ENCODE measurements at regions not wholly inside any gene's neighbourhood (a gene's known extent, or its start where the extent isn't known, plus 50 kb on each side); places are given as distances from the start of the nearest gene placed in this dataset.

DNA sequence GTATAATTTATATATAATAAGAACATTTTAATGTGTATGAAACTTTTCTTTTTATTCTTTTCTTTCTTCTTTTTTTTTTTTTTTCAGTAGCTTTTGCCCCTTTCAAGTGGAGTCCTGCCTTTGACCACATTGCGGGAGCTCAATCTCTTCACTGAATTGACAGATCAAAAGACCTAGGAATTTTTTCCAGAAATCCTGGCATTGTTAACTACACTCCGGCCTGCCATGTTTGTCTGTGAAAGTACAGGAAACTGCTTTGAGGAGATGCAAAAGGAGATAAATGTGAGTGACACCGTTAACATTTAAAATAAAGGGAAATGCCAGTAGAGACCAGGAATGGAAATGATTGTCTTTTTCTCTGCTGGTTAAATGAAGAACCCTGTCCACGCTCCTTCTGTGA, 159.3 kb upstream of the VCX3A start:
- Histone ChIP-seq H3K36me3 (ENCODE audit: insufficient read depth, low read length) (no peaks in the 10 kb centered on the region), H3K4me1 (ENCODE audit: insufficient read depth, low read length, severe bottlenecking) (no peaks in the 10 kb centered on the region), H3K4me3 (ENCODE audit: low read depth, low read length, poor library complexity, severe bottlenecking) (no peak overlapping the region), H3K9me2 (ENCODE audit: low read depth, low read length) (no peaks in the 10 kb centered on the region), H3K27ac (ENCODE audit: low read depth, low read length, poor library complexity, severe bottlenecking) (no peak overlapping the region), H4K20me1 (ENCODE audit: insufficient read depth, low read length) (no peaks in the 10 kb centered on the region), H3F3A (ENCODE audit: insufficient read depth, low read length) (no peaks in the 10 kb centered on the region), H3K79me2 (ENCODE audit: insufficient read depth, low read length) (no peaks in the 10 kb centered on the region), H3K4me2 (ENCODE audit: low read length) (no peak overlapping the region), H2AFZ (ENCODE audit: low read length) (no peak overlapping the region), H3K27me3 (ENCODE audit: insufficient read depth, low read length) (no peaks in the 10 kb centered on the region), H3K9ac (ENCODE audit: low read length) (no peak overlapping the region), H3K9me3 (ENCODE audit: low read length) (no peaks in the 10 kb centered on the region)
- TF ChIP-seq CTCF (IDR thresholded peaks at IDR 0.05; ENCODE audit: low read length) (no peak), EZH2 (IDR thresholded peaks at IDR 0.05; ENCODE audit: borderline replicate concordance, low read length) (no peak)

- Histone ChIP-seq H3K79me2 (ENCODE audit: insufficient read depth, low read length) (no peaks in the 10 kb centered on the region), H3K36me3 (ENCODE audit: insufficient read depth, low read length) (no peaks in the 10 kb centered on the region), H3K27ac (ENCODE audit: low read depth, low read length, poor library complexity, severe bottlenecking) (no peak overlapping the region), H3K9me2 (ENCODE audit: low read depth, low read length) (no peaks in the 10 kb centered on the region), H3K4me1 (ENCODE audit: insufficient read depth, low read length, severe bottlenecking) (no peaks in the 10 kb centered on the region), H2AFZ (ENCODE audit: low read length) (no peak overlapping the region), H3F3A (ENCODE audit: insufficient read depth, low read length) (no peaks in the 10 kb centered on the region), H4K20me1 (ENCODE audit: insufficient read depth, low read length) (no peaks in the 10 kb centered on the region), H3K27me3 (ENCODE audit: insufficient read depth, low read length) (no peaks in the 10 kb centered on the region), H3K4me2 (ENCODE audit: low read length) (no peak overlapping the region), H3K9me3 (ENCODE audit: low read length) (no peaks in the 10 kb centered on the region), H3K9ac (ENCODE audit: low read length) (no peak overlapping the region), H3K4me3 (ENCODE audit: low read depth, low read length, poor library complexity, severe bottlenecking) (no peak overlapping the region)
- TF ChIP-seq EZH2 (IDR thresholded peaks at IDR 0.05; ENCODE audit: borderline replicate concordance, low read length): no peak
- no peak for TF ChIP-seq CTCF (IDR thresholded peaks at IDR 0.05; ENCODE audit: low read length)
Observed at GRCh38 chrX:6693051-6693450, 158.1 kb upstream of the VCX3A start.

DNA sequence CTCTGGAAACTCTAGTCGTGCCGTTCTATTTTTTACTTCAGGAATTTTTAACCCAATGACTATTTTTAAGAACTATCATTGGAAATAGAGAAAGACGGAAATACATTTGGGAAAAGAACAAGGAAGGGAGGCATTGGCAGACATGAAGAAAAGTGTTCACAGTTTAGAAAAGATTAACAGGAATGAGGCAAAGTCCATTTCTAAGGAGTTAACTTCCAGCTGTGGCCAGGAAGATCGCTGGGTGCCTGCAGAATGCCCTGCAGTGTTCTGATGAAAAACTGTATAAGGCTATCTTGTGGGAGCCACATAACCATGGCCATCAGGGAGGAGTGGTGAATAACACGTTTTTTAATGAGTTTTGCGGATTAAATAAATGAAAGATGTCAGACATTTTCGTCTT, 150.6 kb upstream of the VCX3A start:
- H3K9ac ChIP-seq (ENCODE audit: low read length): no peak overlapping the region
- no peak for TF ChIP-seq CTCF (IDR thresholded peaks at IDR 0.05; ENCODE audit: low read length)
- no peak for TF ChIP-seq EZH2 (IDR thresholded peaks at IDR 0.05; ENCODE audit: borderline replicate concordance, low read length)
- no peaks in the 10 kb centered on the region for H3K4me1 ChIP-seq (ENCODE audit: insufficient read depth, low read length, severe bottlenecking)
- H3K9me3 ChIP-seq (ENCODE audit: low read length): no peaks in the 10 kb centered on the region
- no peaks in the 10 kb centered on the region for H3K79me2 ChIP-seq (ENCODE audit: insufficient read depth, low read length)
- no peaks in the 10 kb centered on the region for H3K27me3 ChIP-seq (ENCODE audit: insufficient read depth, low read length)
- H2AFZ ChIP-seq (ENCODE audit: low read length): no peak overlapping the region
- no peak overlapping the region for H3K4me2 ChIP-seq (ENCODE audit: low read length)
- H4K20me1 ChIP-seq (ENCODE audit: insufficient read depth, low read length): no peaks in the 10 kb centered on the region
- H3K4me3 ChIP-seq (ENCODE audit: low read depth, low read length, poor library complexity, severe bottlenecking): no peak overlapping the region
- no peaks in the 10 kb centered on the region for H3K36me3 ChIP-seq (ENCODE audit: insufficient read depth, low read length)
- H3K27ac ChIP-seq (ENCODE audit: low read depth, low read length, poor library complexity, severe bottlenecking): no peak overlapping the region
- no peaks in the 10 kb centered on the region for H3K9me2 ChIP-seq (ENCODE audit: low read depth, low read length)
- H3F3A ChIP-seq (ENCODE audit: insufficient read depth, low read length): no peaks in the 10 kb centered on the region

Measured in OCI-LY1 (cell line).